Stromal cell of bone marrow (primary cell): ENCODE measurements at regions not wholly inside any gene's neighbourhood (a gene's known extent, or its start where the extent isn't known, plus 50 kb on each side); places are given as distances from the start of the nearest gene placed in this dataset.
"Not testable (repeated sequence)": the region's sequence is repeated elsewhere in the genome, so short reads cannot be mapped to it uniquely, and the experiment has no call there.

Experiments
- DNase-seq: peaks from one replicate; pipeline ENCODE4 v3.0.0-alpha.2; 2012; ENCODE audit warnings: low read depth

GRCh38 chr20:22690616-22691179, 106.3 kb upstream of the FOXA2 start:
- no peak for DNase-seq

- DNase-seq, result peak; percentile 43
These were observed 107.2 kb upstream of the FOXA2 start for GRCh38 chr20:22691369-22692118.

GRCh38 chr20:22692119-22692475, 107.7 kb upstream of the FOXA2 start:
- DNase-seq, result no peak

- DNase-seq, result not testable (repeated sequence)
These were observed 108.2 kb upstream of the FOXA2 start for GRCh38 chr20:22692620-22693019.

- no peak for DNase-seq
These were observed 112.4 kb upstream of the FOXA2 start for GRCh38 chr20:22696759-22697158.

- DNase-seq, result no peak
These were observed 114.0 kb upstream of the FOXA2 start for GRCh38 chr20:22698259-22698842.

- no peak for DNase-seq
These were observed 115.0 kb upstream of the FOXA2 start for GRCh38 chr20:22699396-22699795.

GRCh38 chr20:22700367-22700766, 116.0 kb upstream of the FOXA2 start:
- peak; percentile 69 for DNase-seq

- no peak for DNase-seq
These were observed 117.4 kb upstream of the FOXA2 start for GRCh38 chr20:22701679-22702308.

GRCh38 chr20:22703843-22704242, 119.5 kb upstream of the FOXA2 start:
- DNase-seq, result no peak

- no peak for DNase-seq
These were observed 127.8 kb upstream of the FOXA2 start for GRCh38 chr20:22711971-22712755.

GRCh38 chr20:22716821-22717351, 132.5 kb upstream of the FOXA2 start:
- no peak for DNase-seq

- no peak for DNase-seq
These were observed 133.1 kb upstream of the FOXA2 start for GRCh38 chr20:22717466-22717865.

GRCh38 chr20:22719167-22719591, 134.8 kb upstream of the FOXA2 start:
- no peak for DNase-seq

GRCh38 chr20:22720206-22720605, 135.8 kb upstream of the FOXA2 start:
- DNase-seq, result no peak

GRCh38 chr20:22722811-22723210, 138.4 kb upstream of the FOXA2 start:
- no peak for DNase-seq

- DNase-seq, result peak; percentile 41
These were observed 139.3 kb upstream of the FOXA2 start for GRCh38 chr20:22723659-22724058.

- DNase-seq, result no peak
These were observed 143.9 kb upstream of the FOXA2 start for GRCh38 chr20:22728146-22728745.

GRCh38 chr20:22729180-22729579, 144.8 kb upstream of the FOXA2 start:
- DNase-seq, result no peak

GRCh38 chr20:22729616-22730236, 145.4 kb upstream of the FOXA2 start:
- DNase-seq, result no peak

GRCh38 chr20:22732751-22733150, 148.4 kb upstream of the FOXA2 start:
- DNase-seq, result no peak
